SK-N-SH (cell line): ENCODE measurements at regions not wholly inside any gene's neighbourhood (a gene's known extent, or its start where the extent isn't known, plus 50 kb on each side); places are given as distances from the start of the nearest gene placed in this dataset.

Experiments used
- CTCF ChIA-PET: fragments of 300-600, 350-600 bp; formaldehyde crosslinking; extraction: SDS; loops from one replicate; lab custom pipeline; 2021; lab: Yijun Ruan, JAX
- POLR2A ChIA-PET: fragments of 350-600 bp; sonication (Branson Sonifier 250); formaldehyde crosslinking; extraction: SDS; loops from one replicate; lab custom pipeline; 2020; ENCODE audit warnings: antibody characterized with exemption, inconsistent platforms; lab: Yijun Ruan, JAX
- DNase-seq: peaks from one replicate; pipeline ENCODE4 v3.0.0; 2012
- H2AFZ ChIP-seq: fragments of 200-600 bp; sonication (generic); 2 replicates; pipeline ENCODE4 v1.8.1; 2016; ENCODE audit warnings: antibody characterized with exemption, mild to moderate bottlenecking, low read depth
- H3F3A ChIP-seq: fragments of 200-600 bp; sonication (generic); replicated peaks from 2 replicates; pipeline ENCODE3; 2016; ENCODE audit warnings: antibody characterized with exemption, mild to moderate bottlenecking; ENCODE audit not compliant: insufficient read depth
- H3K27ac ChIP-seq, 2 experiments: fragments of 200-500 bp in 1 of 2; fragments of 200-600 bp in 1 of 2; sonication (Bioruptor generic) in 1 of 2; sonication (generic), shearing (Covaris generic) in 1 of 2; 2 replicates each; pipeline versions ENCODE4 v1.5.1 to v1.6.1; 2014 to 2016; ENCODE audit warnings: low read depth in 2 of 2, inconsistent platforms in 1 of 2, low read length in 1 of 2, mild to moderate bottlenecking in 1 of 2, mixed read lengths in 1 of 2
- H3K27me3 ChIP-seq: fragments of 200-600 bp; sonication (generic), shearing (Covaris generic); 2 replicates; pipeline ENCODE4 v1.6.1; 2016; ENCODE audit warnings: mixed run types; ENCODE audit not compliant: insufficient read depth
- H3K36me3 ChIP-seq, 2 experiments: fragments of 200-500 bp in 1 of 2; fragments of 200-600 bp in 1 of 2; sonication (Bioruptor generic) in 1 of 2; sonication (generic) in 1 of 2; replicated peaks in 1 of 2; 2 replicates each; pipeline versions ENCODE3 to v1.5.1; 2014 to 2016; ENCODE audit warnings: low read length in 1 of 2, mild to moderate bottlenecking in 1 of 2; ENCODE audit not compliant: insufficient read depth in 2 of 2, control insufficient read depth in 1 of 2
- H3K4me1 ChIP-seq, 2 experiments: fragments of 200-500 bp in 1 of 2; fragments of 200-600 bp in 1 of 2; sonication (Bioruptor generic) in 1 of 2; sonication (generic), shearing (Covaris generic) in 1 of 2; 2 replicates each; pipeline versions ENCODE4 v1.5.1 to v1.6.1; 2014 to 2016; ENCODE audit warnings: low read depth in 1 of 2, low read length in 1 of 2, mixed run types in 1 of 2; ENCODE audit not compliant: insufficient read depth in 2 of 2, control insufficient read depth in 1 of 2
- H3K4me2 ChIP-seq: fragments of 200-600 bp; sonication (generic), shearing (Covaris generic); 2 replicates; pipeline ENCODE4 v1.6.1; 2017; ENCODE audit warnings: mixed run types
- H3K4me3 ChIP-seq, 2 experiments: fragments of 200-500 bp in 1 of 2; fragments of 200-600 bp in 1 of 2; sonication (Bioruptor generic) in 1 of 2; sonication (generic), shearing (Covaris generic) in 1 of 2; 2 replicates each; pipeline versions ENCODE4 v1.5.1 to v1.8.1; 2014 to 2016; ENCODE audit warnings: low read depth in 2 of 2, inconsistent platforms in 1 of 2, low read length in 1 of 2, mild to moderate bottlenecking in 1 of 2, mixed read lengths in 1 of 2, moderate library complexity in 1 of 2
- H3K79me2 ChIP-seq: fragments of 200-600 bp; sonication (generic); 2 replicates; pipeline ENCODE4 v1.8.1; 2017; ENCODE audit warnings: mild to moderate bottlenecking; ENCODE audit not compliant: insufficient read depth
- H3K9ac ChIP-seq: fragments of 200-600 bp; sonication (generic); 2 replicates; pipeline ENCODE4 v1.6.1; 2017; ENCODE audit warnings: mixed run types
- H3K9me2 ChIP-seq: fragments of 200-600 bp; sonication (generic); 2 replicates; pipeline ENCODE4 v1.6.1; 2017; ENCODE audit warnings: mixed run types
- H3K9me3 ChIP-seq: fragments of 200-600 bp; sonication (generic); 2 replicates; pipeline ENCODE4 v1.6.1; 2017; ENCODE audit warnings: mixed run types, mild to moderate bottlenecking, moderate library complexity
- H4K20me1 ChIP-seq: fragments of 200-600 bp; sonication (generic); 2 replicates; pipeline ENCODE4 v1.6.1; 2017; ENCODE audit warnings: mild to moderate bottlenecking, mixed run types; ENCODE audit not compliant: insufficient read depth
- ELF1 ChIP-seq: IDR thresholded peaks from 2 replicates; pipeline ENCODE4 v1.4.0; 2012
- EP300 ChIP-seq, 2 experiments: IDR thresholded peaks; 2 replicates each; pipeline versions ENCODE4 v1.4.0 to v1.6.1; 2012; ENCODE audit warnings: borderline replicate concordance in 1 of 2, low read depth in 1 of 2, low read length in 1 of 2
- FOXJ3 ChIP-seq: sonication (generic); formaldehyde crosslinking; IDR thresholded peaks from 2 replicates; pipeline ENCODE4 v1.5.1; 2020; ENCODE audit warnings: mild to moderate bottlenecking, missing genetic modification reagents
- GABPA ChIP-seq: IDR thresholded peaks from 2 replicates; pipeline ENCODE4 v1.4.0; 2012; ENCODE audit warnings: low read depth, mild to moderate bottlenecking
- MAX ChIP-seq: IDR thresholded peaks from 2 replicates; pipeline ENCODE4 v1.4.0; 2012; ENCODE audit warnings: low read depth
- MXI1 ChIP-seq: IDR thresholded peaks from 2 replicates; pipeline ENCODE4 v1.6.1; 2012; ENCODE audit warnings: mild to moderate bottlenecking, low read depth, low read length, improper control_type of control experiment
- NFIC ChIP-seq: IDR thresholded peaks from 2 replicates; pipeline ENCODE4 v1.4.0; 2012; ENCODE audit warnings: borderline replicate concordance
- PBX3 ChIP-seq: IDR thresholded peaks from 2 replicates; pipeline ENCODE4; 2012
- POLR2AphosphoS5 ChIP-seq: IDR thresholded peaks from 2 replicates; pipeline ENCODE4 v1.6.1; 2012; ENCODE audit warnings: low read depth, low read length
- RAD21 ChIP-seq: IDR thresholded peaks from 2 replicates; pipeline ENCODE4 v1.6.1; 2012; ENCODE audit warnings: mild to moderate bottlenecking, low read length
- SIN3A ChIP-seq: IDR thresholded peaks from 2 replicates; pipeline ENCODE4 v1.6.1; 2012; ENCODE audit warnings: low read depth, mild to moderate bottlenecking, low read length, moderate library complexity, borderline replicate concordance
- SMC3 ChIP-seq: IDR thresholded peaks from 2 replicates; pipeline ENCODE4 v1.6.1; 2012; ENCODE audit warnings: low read depth, low read length, improper control_type of control experiment
- USF1 ChIP-seq: IDR thresholded peaks from 2 replicates; pipeline ENCODE4 v1.4.0; 2012; ENCODE audit warnings: low read depth, borderline replicate concordance
- USF2 ChIP-seq: fragments of 150-350 bp; IDR thresholded peaks from 2 replicates; pipeline ENCODE4 v1.6.1; 2017; ENCODE audit warnings: antibody characterized with exemption, low read length, low read depth, borderline replicate concordance
- WGBS: methylation state at CpG from one replicate; pipeline ENCODE4 v1.1.6; 2017; ENCODE audit warnings: low lambda C conversion rate; 5-methylcytosine and 5-hydroxymethylcytosine counted together

- H2AFZ ChIP-seq: peak overlapping the region; percentile 33; the same call in 1 of the 2 replicates
- H3K27ac ChIP-seq: no peak overlapping the region
- no peaks in the 10 kb centered on the region for H3K36me3 ChIP-seq
- TF ChIP-seq EP300 (IDR thresholded peaks at IDR 0.05; ENCODE audit: borderline replicate concordance in 1 of 2, low read depth in 1 of 2, low read length in 1 of 2) (no peak), GABPA (no peak), USF2 (no peak), NFIC (no peak), MXI1 (no peak), FOXJ3 (CRISPR knock-in tag) (no peak), USF1 (no peak), POLR2AphosphoS5 (no peak)
- TF ChIP-seq, all 33 proteins: peak for 0
- H3K4me3 ChIP-seq: no peak overlapping the region
- no peak for DNase-seq
- no peaks in the 10 kb centered on the region for H3K4me1 ChIP-seq
- POLR2A ChIA-PET: no interaction called here
- no peaks in the 10 kb centered on the region; the same call in 1 of the 2 replicates for H3K79me2 ChIP-seq
- H3K27me3 ChIP-seq: no peaks in the 10 kb centered on the region
- CTCF ChIA-PET: interaction anchor here (0.6 to 1.1 kb wide), 2 partner anchors 15 to 52 kb away, joined by 3 read pairs; no protein-coding TSS in a partner anchor
- H3K9me3 ChIP-seq: no peaks in the 10 kb centered on the region
- H3K9ac ChIP-seq: no peak overlapping the region
- peaks cover 5% of the 10 kb centered on the region for H3F3A ChIP-seq
- 66% methylated on average over 2 of the region's 2 CpGs for WGBS
- no peak overlapping the region for H3K4me2 ChIP-seq
- no peaks in the 10 kb centered on the region for H4K20me1 ChIP-seq
- H3K9me2 ChIP-seq: no peaks in the 10 kb centered on the region
Observed at GRCh38 chr4:126784966-126785580, 847.7 kb upstream of the INTU start.

GRCh38 chr4:126790633-126791032 is 842.1 kb upstream of the INTU start:
- DNase-seq: no peak
- H3K4me1 ChIP-seq: no peaks in the 10 kb centered on the region
- no peaks in the 10 kb centered on the region for H3K9me3 ChIP-seq
- no peaks in the 10 kb centered on the region for H3K36me3 ChIP-seq
- no peak overlapping the region for H3K27ac ChIP-seq
- no peaks in the 10 kb centered on the region for H3F3A ChIP-seq
- no peak overlapping the region for H3K4me3 ChIP-seq
- H3K79me2 ChIP-seq: no peaks in the 10 kb centered on the region
- POLR2A ChIA-PET: no interaction called here
- no peak overlapping the region for H3K9ac ChIP-seq
- H3K9me2 ChIP-seq: no peaks in the 10 kb centered on the region
- H3K27me3 ChIP-seq: no peaks in the 10 kb centered on the region
- WGBS: 78% methylated on average over 1 of the region's 1 CpG
- no peaks in the 10 kb centered on the region for H4K20me1 ChIP-seq
- H3K4me2 ChIP-seq: no peak overlapping the region
- no peak overlapping the region for H2AFZ ChIP-seq
- CTCF ChIA-PET: no interaction called here
- TF ChIP-seq RAD21: peak; percentile 38; the same call in 1 of the 2 replicates
- no peak for TF ChIP-seq GABPA
- no peak for TF ChIP-seq FOXJ3 (CRISPR knock-in tag)
- TF ChIP-seq MAX: no peak
- TF ChIP-seq POLR2AphosphoS5: no peak
- TF ChIP-seq PBX3: no peak
- TF ChIP-seq SMC3: 0 out of 2 replicates have a peak, but pooled peaks have one; percentile 9
- no peak for TF ChIP-seq ELF1
- TF ChIP-seq USF1: no peak
- TF ChIP-seq SIN3A: no peak
- TF ChIP-seq, all 33 proteins: peak for 2
